ENCODE measurements at regions not wholly inside any gene's neighbourhood (a gene's known extent, or its start where the extent isn't known, plus 50 kb on each side); places are given as distances from the start of the nearest gene placed in this dataset.

DNA sequence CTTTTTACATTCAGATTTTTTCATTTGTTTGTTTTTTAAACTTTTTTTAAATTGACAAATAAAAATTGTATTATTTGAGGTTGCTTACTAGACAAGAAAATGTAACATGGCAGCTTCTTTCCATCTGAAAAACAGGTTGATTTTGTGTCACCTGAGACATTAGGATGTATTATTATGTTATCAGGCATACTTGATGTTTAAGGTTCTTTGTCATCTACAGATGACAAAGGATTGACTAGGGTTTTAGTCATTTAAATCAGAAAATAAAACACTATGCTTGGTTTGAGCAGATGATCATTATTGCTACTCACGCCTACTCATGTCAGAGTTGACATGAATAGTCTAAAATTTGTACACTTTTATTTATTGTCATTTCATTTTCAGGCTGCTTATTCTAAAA lies 1494.5 kb downstream of the SLITRK5 start:
- H3K4me2 ChIP-seq (ENCODE audit: low read length) = no peak overlapping the region
- intact Hi-C loops (cut with micrococcal nuclease) = no loop called here
- ATAC-seq = no peak
- no peaks in the 10 kb centered on the region for H3K36me3 ChIP-seq (ENCODE audit: control insufficient read depth in 1 of 2, insufficient read depth in 2 of 2, low read length in 2 of 2)
- H3K79me2 ChIP-seq (ENCODE audit: insufficient read depth, low read length) = no peaks in the 10 kb centered on the region
- ChIA-PET CTCF (no interaction called here), POLR2A (no interaction called here), RAD21 (ENCODE audit: low non-redundant PET in 1 of 2, low total read pairs in 2 of 2, uncharacterized antibody in 2 of 2, unreplicated experiment in 2 of 2) (no interaction called here)
- no peak overlapping the region for H3K27ac ChIP-seq (ENCODE audit: low read depth, low read length)
- no TSS peak for BruUV-seq (replicated peaks)
- no peaks in the 10 kb centered on the region for H3K9me3 ChIP-seq (ENCODE audit: control insufficient read depth in 1 of 2, insufficient read depth in 1 of 2, low read depth in 1 of 2, low read length in 2 of 2)
- DNase-seq (ENCODE audit: low read depth, low spot score) = no peak
- no peak overlapping the region for H2AFZ ChIP-seq (ENCODE audit: low read depth, low read length, poor library complexity, severe bottlenecking)
- H3K9ac ChIP-seq (ENCODE audit: low read length) = no peak overlapping the region
- H3K4me1 ChIP-seq (ENCODE audit: control insufficient read depth in 1 of 2, insufficient read depth in 2 of 2, low read length in 2 of 2) = no peaks in the 10 kb centered on the region
- H3K27me3 ChIP-seq (ENCODE audit: insufficient read depth, low read length) = no peaks in the 10 kb centered on the region
- H3K9me2 ChIP-seq (ENCODE audit: insufficient read depth) = no peaks in the 10 kb centered on the region
- H4K20me1 ChIP-seq (ENCODE audit: insufficient read depth) = no peaks in the 10 kb centered on the region
- TF ChIP-seq MAX (IDR thresholded peaks at IDR 0.05) (no peak), TCF7L2 (IDR thresholded peaks at IDR 0.05; ENCODE audit: borderline replicate concordance, extremely low read depth, insufficient read depth, insufficient read length) (no peak), SIN3A (IDR thresholded peaks at IDR 0.05; ENCODE audit: low read depth) (no peak), ZNF274 (IDR thresholded peaks at IDR 0.05; ENCODE audit: low read depth, low read length) (no peak), POLR2AphosphoS5 (IDR thresholded peaks at IDR 0.05; ENCODE audit: low read depth, low read length) (no peak), YY1 (IDR thresholded peaks at IDR 0.05; ENCODE audit: extremely low read depth, insufficient replicate concordance, low read depth, low read length) (no peak), EZH2phosphoT487 (IDR thresholded peaks at IDR 0.05; ENCODE audit: borderline replicate concordance) (no peak), RAD21 (IDR thresholded peaks at IDR 0.05; ENCODE audit: low read depth) (no peak), CBX3 (IDR thresholded peaks at IDR 0.05; ENCODE audit: low read depth) (no peak), CEBPB (IDR thresholded peaks at IDR 0.05; ENCODE audit: low read depth) (no peak), SRF (IDR thresholded peaks at IDR 0.05; ENCODE audit: low read depth) (no peak), SP1 (IDR thresholded peaks at IDR 0.05; ENCODE audit: low read depth) (no peak), ZFX (IDR thresholded peaks at IDR 0.05) (no peak)
- H3K4me3 ChIP-seq (replicated peaks in 1 of 2; ENCODE audit: low read depth in 1 of 2, low read length in 2 of 2) = no peak overlapping the region

DNA sequence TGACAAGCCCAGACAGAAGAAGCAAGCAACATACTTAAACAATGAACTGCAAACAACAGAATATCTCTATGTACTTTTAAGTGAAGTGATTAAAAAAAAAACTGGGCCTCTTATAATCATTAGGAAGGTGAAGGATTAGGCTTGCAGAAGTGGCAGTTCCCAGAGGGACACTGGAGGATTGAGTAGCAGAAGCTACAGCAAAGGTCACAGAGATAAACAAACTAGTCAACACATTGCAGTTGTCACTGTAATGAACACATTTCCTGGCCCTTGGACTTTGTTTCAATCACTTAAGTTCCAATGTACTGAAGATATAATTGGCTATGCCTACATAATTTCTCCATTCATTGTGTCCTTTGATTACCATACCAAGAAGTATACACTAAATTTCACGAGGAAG lies 1498.8 kb downstream of the SLITRK5 start:
- H3K4me1 ChIP-seq (ENCODE audit: control insufficient read depth in 1 of 2, insufficient read depth in 2 of 2, low read length in 2 of 2) = no peaks in the 10 kb centered on the region
- DNase-seq (ENCODE audit: low read depth, low spot score) (no peak), ATAC-seq (no peak)
- H3K79me2 ChIP-seq (ENCODE audit: insufficient read depth, low read length) = no peaks in the 10 kb centered on the region
- H2AFZ ChIP-seq (ENCODE audit: low read depth, low read length, poor library complexity, severe bottlenecking) = no peak overlapping the region
- intact Hi-C loops (cut with micrococcal nuclease) = no loop called here
- TF ChIP-seq SP1 (IDR thresholded peaks at IDR 0.05; ENCODE audit: low read depth) = no peak
- no TSS peak for BruUV-seq (replicated peaks)
- no peaks in the 10 kb centered on the region for H3K9me2 ChIP-seq (ENCODE audit: insufficient read depth)
- no peak overlapping the region for H3K4me3 ChIP-seq (replicated peaks in 1 of 2; ENCODE audit: low read depth in 1 of 2, low read length in 2 of 2)
- no peaks in the 10 kb centered on the region for H3K36me3 ChIP-seq (ENCODE audit: control insufficient read depth in 1 of 2, insufficient read depth in 2 of 2, low read length in 2 of 2)
- no peaks in the 10 kb centered on the region for H3K27me3 ChIP-seq (ENCODE audit: insufficient read depth, low read length)
- no peak overlapping the region for H3K9ac ChIP-seq (ENCODE audit: low read length)
- H4K20me1 ChIP-seq (ENCODE audit: insufficient read depth) = no peaks in the 10 kb centered on the region
- no peak overlapping the region for H3K27ac ChIP-seq (ENCODE audit: low read depth, low read length)
- H3K9me3 ChIP-seq (ENCODE audit: control insufficient read depth in 1 of 2, insufficient read depth in 1 of 2, low read depth in 1 of 2, low read length in 2 of 2) = no peaks in the 10 kb centered on the region
- H3K4me2 ChIP-seq (ENCODE audit: low read length) = no peak overlapping the region
- ChIA-PET CTCF (no interaction called here), POLR2A (no interaction called here), RAD21 (ENCODE audit: low non-redundant PET in 1 of 2, low total read pairs in 2 of 2, uncharacterized antibody in 2 of 2, unreplicated experiment in 2 of 2) (no interaction called here)

All from HCT116 (cell line).